Left cardiac atrium (tissue), 4 donors: ENCODE measurements at regions not wholly inside any gene's neighbourhood (a gene's known extent, or its start where the extent isn't known, plus 50 kb on each side); places are given as distances from the start of the nearest gene placed in this dataset.
"Not testable (repeated sequence)": the region's sequence is repeated elsewhere in the genome, so short reads cannot be mapped to it uniquely, and the experiment has no call there.

ENCODE experiments used
- ATAC-seq, 2 donors: fragments of 200-7000 bp; cut with Tn5 transposase; one replicate each; pipeline ENCODE4 v1.9.1; 2020; ENCODE audit warnings: mild to moderate bottlenecking in 2 of 2, moderate library complexity in 2 of 2
- DNase-seq: peaks from one replicate; pipeline ENCODE4 v3.0.0-alpha.2; 2020
- intact Hi-C, 2 donors: fragments of 100-400 bp; cut with DNase I; formaldehyde crosslinking; loops; one replicate each; pipeline versions ENCODE4 v1.14.1 to v1.15.1; 2022 to 2023
- donor health status: DM: no; HTN: yes; CAD: no.
- donor health status: DM: no; HTN: yes; CAD: no; lungs with severe emphysema.
- donor health status: DM: yes; HTN: yes; CAD: no.
- donor health status: Dilated cardiomyopathy.

DNA sequence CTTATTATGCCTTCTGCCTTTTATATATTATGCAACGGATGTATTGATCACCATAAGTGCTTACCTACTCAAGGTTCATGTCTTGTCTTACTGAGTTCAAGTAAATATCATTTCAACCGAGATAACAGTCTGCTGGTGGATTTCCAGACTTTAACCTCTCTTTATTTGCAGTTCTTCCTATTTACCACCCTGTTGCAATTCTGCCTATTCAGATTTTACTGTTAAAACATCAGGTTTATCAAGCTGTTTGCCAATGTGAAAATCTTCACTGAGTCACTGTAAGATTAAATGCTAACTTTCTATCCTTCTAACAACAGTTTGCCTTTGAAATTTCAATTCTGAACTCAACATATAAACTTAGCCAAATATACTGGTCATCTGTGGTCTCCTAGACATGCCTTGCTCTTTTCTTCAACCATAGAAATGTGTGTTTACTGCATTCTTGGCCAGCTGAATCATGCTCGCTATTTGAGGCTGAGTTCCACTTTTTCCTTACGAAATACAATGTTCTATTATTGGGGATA is 471.7 kb upstream of the RORB start:
- intact Hi-C loops = no loop called here
- DNase-seq (no peak), ATAC-seq (no peak)

DNA sequence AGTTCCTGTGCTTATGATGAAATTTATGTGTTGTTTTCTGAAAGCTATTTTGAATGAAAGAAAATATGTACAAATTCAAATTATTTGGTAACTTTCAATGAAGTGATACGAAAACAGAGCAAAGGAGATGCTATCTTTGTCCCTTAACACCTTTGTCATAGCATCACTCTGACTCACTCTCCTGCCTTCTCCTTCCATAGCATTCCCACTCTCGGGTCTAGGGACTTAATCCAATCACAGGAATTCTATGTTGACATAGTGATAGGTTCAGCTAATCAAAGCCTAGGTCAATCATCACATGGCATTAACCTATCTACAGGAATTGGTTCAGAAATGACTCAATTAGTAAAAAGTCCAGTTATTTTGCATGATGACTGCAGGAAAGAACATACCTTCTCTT is 464.7 kb upstream of the RORB start:
- intact Hi-C loops = no loop called here
- no peak for ATAC-seq
- DNase-seq = no peak

DNA sequence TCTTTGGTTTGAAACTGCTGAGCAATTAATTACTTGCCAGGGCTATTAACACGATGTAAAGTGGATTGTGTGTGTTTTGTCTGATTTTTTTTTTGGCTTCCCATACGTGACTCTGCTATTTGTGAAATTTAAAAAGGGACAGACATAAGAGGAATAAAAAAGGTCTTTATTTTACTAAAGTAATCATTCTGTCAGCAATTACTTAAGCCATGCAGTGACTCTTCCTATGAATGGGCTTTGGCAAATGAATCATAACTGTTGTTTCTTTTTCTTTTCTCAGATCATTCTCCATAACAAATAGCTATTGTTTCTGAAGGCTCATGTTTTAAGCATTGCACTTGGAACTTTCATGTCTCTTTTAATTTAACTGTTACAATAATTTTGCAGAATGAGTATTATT is 461.3 kb upstream of the RORB start:
- ATAC-seq = no peak
- intact Hi-C loops = no loop called here
- no peak for DNase-seq

DNA sequence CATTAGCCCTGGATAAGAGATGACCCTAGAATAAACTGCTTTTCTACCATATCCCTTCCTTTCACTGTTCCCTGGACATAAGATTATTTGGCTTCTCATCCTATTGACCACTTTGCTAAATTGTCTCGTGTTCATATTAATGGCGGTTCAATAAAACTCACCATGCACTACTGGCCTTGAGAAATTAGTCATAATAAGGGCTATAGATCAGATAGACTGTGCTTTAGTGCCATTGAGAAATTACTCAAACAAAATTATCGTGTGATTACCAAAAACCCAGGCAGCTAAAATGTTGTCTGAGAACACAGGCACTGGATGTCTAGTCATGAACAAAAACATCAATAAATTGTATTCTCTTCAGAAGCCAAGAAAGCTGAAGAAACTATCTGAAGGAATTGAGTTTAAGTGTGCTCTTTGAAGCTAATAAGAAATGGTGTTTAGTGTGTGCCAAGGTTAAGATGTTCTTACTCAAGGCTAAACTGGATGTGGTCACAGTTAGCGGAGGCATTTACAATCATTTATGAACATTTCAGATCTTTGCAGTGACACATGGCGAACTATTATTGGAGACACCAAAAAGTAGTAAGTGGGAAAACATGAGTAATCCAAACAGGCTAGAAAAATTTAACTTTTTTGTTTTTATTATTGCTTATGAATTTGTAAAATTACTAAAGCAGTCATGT is 460.4 kb upstream of the RORB start:
- no peak for ATAC-seq
- intact Hi-C loops = no loop called here

GRCh38 chr9:74037274-74037673 is 459.9 kb upstream of the RORB start:
- no peak for DNase-seq
- no peak for ATAC-seq
- intact Hi-C loops = no loop called here

More for the DNA sequence above, 460.4 kb upstream of the RORB start:
- no peak for DNase-seq

- intact Hi-C loops = no loop called here
- no peak for DNase-seq
- no peak for ATAC-seq
These were observed 455.5 kb upstream of the RORB start for GRCh38 chr9:74041588-74041987.

DNA sequence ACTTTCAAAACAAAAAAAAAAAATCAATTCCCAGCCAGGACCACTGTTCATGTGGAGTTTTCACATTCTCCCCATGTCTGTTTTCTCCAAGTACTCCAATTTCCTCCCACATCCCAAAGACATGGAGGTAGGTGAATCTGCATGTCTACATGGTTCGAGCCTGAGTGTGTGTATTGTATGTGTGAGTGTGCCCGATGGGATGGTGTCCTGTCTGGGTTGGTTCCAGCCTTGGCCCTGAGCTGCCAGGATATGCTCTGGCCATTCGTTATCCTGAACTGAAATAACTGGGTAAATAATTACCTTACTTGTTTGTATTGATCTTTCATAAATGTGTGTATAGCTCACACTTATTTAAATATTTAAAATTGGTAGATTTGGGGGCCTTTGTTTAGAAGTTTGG is 452.3 kb upstream of the RORB start:
- intact Hi-C loops = no loop called here
- no peak for DNase-seq
- ATAC-seq = no peak

DNA sequence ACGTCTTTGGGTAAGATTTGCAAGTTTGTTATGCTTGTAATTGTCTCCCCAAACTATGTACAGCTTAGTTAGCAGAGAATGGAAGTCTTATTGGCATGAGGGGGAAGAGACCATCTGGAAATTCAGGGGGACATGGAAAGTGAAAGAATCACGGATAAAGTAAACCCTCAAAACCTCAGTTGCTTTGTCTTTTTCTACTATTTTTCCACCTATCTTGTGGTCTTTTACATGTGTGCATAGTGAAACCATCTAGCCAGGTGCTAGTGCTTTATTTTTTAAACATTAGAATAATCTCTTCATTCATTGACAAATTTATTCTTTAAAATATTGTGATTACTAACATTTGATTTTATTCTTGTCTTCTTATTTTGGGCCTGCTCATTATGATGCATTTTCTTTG is 441.1 kb upstream of the RORB start:
- no peak for ATAC-seq
- intact Hi-C loops = no loop called here
- no peak for DNase-seq

DNA sequence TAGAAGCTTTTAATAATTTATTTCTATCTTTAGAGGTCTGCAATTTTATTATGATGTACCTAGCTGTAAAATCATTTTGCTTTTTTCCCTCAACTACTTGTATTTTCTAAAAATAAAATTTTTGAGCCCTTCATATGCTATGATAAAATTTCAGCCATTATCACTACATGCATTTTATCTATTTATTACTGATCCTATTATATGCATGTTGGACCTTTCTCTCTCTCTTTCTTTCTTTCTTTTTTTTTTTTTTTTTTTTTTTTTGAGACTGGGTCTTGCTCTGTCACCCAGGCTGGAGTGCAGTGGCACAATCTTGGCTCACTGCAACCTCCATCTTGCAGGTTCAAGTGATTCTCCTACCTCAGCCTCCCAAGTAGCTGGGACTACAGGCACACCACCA is 440.1 kb upstream of the RORB start:
- ATAC-seq, DNase-seq, intact Hi-C loops: not testable (repeated sequence)

DNA sequence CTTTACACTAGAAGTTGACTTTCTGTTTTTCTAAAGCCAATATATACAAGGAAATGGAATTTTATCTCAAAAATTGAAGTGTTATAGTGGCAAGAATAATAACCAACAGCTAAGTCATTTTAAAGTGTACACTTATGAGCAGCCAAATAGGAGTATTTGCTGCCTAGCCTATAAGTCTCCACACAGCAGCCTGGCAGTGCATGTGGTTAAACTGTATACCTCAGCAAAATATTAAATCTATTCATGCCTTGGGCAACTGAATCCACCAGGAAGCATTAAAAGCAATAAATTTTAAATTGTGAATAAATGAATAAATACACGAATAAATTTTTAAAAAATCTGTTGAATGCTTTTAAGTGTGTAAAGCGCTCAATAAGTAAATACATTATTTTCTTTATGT is 432.4 kb upstream of the RORB start:
- intact Hi-C loops = no loop called here
- no peak for DNase-seq
- ATAC-seq = no peak

DNA sequence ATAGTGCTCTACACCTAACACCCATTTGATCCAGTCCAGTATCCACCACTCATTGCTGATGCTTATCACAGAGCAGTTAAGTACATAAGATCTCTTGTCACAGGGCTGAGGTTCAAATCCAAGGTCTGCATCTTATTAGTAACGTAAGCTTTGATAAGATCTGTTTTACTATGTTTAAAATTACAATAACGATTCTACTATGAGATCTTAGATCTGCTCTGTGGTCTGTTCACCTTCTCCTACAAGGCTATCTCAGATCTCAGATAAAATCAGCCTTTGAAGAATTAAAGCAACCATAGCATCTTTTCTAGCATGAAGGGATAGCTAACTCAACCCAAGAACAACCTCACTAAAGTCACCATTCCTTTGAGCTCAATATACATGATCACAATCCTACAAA is 431.0 kb upstream of the RORB start:
- intact Hi-C loops = no loop called here
- no peak for DNase-seq
- no peak for ATAC-seq

- DNase-seq (no peak), ATAC-seq (no peak)
- intact Hi-C loops = no loop called here
These were observed 430.5 kb upstream of the RORB start for GRCh38 chr9:74066605-74067004.

DNA sequence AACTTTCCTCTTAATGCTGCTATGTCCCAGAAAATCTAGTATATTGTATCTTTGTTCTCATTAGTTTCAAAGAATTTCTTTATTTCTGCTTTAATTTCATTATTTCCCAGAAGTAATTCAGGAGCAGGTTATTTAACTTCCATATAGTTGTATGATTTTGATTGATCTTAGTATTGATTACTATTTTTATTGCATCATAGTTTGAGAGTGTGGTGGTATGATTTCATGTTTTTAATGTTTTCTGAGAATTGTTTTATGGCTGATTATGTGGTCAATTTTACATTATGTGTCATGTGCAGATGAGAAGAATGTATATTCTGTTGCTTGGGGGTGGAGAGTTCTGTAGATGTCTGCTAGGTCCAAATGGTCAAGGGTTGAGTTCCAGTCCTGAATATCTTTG is 425.6 kb upstream of the RORB start:
- DNase-seq = no peak
- no peak for ATAC-seq
- intact Hi-C loops = no loop called here

DNA sequence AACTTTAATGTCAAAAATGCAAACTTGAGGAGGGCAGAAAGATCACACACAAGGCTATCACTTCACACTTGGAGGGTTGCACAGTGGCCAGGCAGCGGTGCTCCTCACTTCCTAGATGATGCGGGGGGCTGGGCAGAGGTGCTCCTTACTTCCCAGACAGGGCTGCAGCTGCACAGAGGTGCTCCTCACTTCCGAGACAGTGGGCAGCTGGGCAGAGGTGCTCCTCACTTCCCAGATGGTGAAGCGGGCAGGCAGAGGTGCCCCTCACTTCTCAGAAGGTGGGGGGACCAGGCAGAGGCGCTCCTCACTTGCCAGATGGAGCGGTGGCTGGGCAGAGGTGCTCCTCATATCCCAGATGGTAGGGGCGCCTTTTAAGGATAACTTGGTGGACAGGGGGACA is 423.2 kb upstream of the RORB start:
- ATAC-seq (no peak), DNase-seq (no peak)
- intact Hi-C loops = no loop called here

- intact Hi-C loops = no loop called here
- ATAC-seq (no peak), DNase-seq (no peak)
These were observed 418.5 kb upstream of the RORB start for GRCh38 chr9:74078647-74079046.

- DNase-seq, ATAC-seq, intact Hi-C loops: not testable (repeated sequence)
These were observed 416.5 kb upstream of the RORB start for GRCh38 chr9:74080652-74081051.

GRCh38 chr9:74083681-74084433 is 413.3 kb upstream of the RORB start:
- no peak for ATAC-seq
- intact Hi-C loops = no loop called here
- DNase-seq = no peak

- intact Hi-C loops, DNase-seq, ATAC-seq: not testable (repeated sequence)
These were observed 411.6 kb upstream of the RORB start for GRCh38 chr9:74085384-74086037.

DNA sequence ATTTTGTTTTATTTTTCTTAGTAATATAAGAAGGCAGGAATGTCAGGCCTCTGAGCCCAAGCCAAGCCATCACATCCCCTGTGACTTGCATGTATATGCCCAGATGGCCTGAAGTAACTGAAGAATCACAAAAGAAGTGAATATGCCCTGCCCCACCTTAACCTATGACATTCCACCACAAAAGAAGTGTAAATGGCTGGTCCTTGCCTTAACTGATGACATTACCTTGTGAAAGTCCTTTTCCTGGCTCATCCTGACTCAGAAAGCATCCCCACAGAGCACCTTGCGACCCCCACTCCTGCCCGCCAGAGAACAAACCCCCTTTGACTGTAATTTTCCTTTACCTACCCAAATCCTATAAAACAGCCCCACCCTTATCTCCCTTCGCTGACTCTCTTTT is 406.2 kb upstream of the RORB start:
- intact Hi-C loops, ATAC-seq, DNase-seq: not testable (repeated sequence)

GRCh38 chr9:74092491-74092834 is 404.7 kb upstream of the RORB start:
- intact Hi-C loops = no loop called here
- no peak for ATAC-seq

More at GRCh38 chr9:74092491-74092834, 404.7 kb upstream of the RORB start:
- DNase-seq = no peak
